Liver (tissue), 8 donors: ENCODE measurements at regions not wholly inside any gene's neighbourhood (a gene's known extent, or its start where the extent isn't known, plus 50 kb on each side); places are given as distances from the start of the nearest gene placed in this dataset.

ENCODE experiments used
- DNase-seq: peaks from one replicate; pipeline ENCODE4 v3.0.0-alpha.2; 2017; ENCODE audit warnings: low spot score
- H3K27ac ChIP-seq, 2 donors: one replicate each; pipeline ENCODE4 v1.7.0; 2013; ENCODE audit warnings: inconsistent platforms in 2 of 2, low read length in 2 of 2, control low read depth in 1 of 2, low read depth in 1 of 2, mild to moderate bottlenecking in 1 of 2
- H3K27me3 ChIP-seq, 4 donors: one replicate each; pipeline versions ENCODE4 v1.6.1 to v1.7.0; 2013; ENCODE audit warnings: low read length in 3 of 4, inconsistent platforms in 1 of 4, mild to moderate bottlenecking in 1 of 4, moderate library complexity in 1 of 4; ENCODE audit not compliant: control insufficient read depth in 4 of 4, insufficient read depth in 4 of 4
- H3K36me3 ChIP-seq, 4 donors: one replicate each; pipeline versions ENCODE4 v1.6.1 to v1.7.0; 2013; ENCODE audit warnings: low read length in 3 of 4, mild to moderate bottlenecking in 3 of 4, low read depth in 1 of 4, moderate library complexity in 1 of 4; ENCODE audit not compliant: control insufficient read depth in 4 of 4, insufficient read depth in 3 of 4
- H3K4me1 ChIP-seq, 4 donors: one replicate each; pipeline versions ENCODE4 v1.6.1 to v1.7.0; 2013; ENCODE audit warnings: low read length in 3 of 4, mild to moderate bottlenecking in 3 of 4, moderate library complexity in 1 of 4; ENCODE audit not compliant: control insufficient read depth in 4 of 4, insufficient read depth in 4 of 4
- H3K4me3 ChIP-seq, 3 donors: one replicate each; pipeline versions ENCODE4 v1.6.1 to v1.7.0; 2013; ENCODE audit warnings: low read length in 3 of 3, control low read depth in 1 of 3, low read depth in 1 of 3, mild to moderate bottlenecking in 1 of 3
- H3K9ac ChIP-seq, 2 donors: one replicate each; pipeline ENCODE4 v1.7.0; 2013; ENCODE audit warnings: low read length in 2 of 2, mild to moderate bottlenecking in 2 of 2, moderate library complexity in 2 of 2, control low read depth in 1 of 2, low read depth in 1 of 2
- H3K9me3 ChIP-seq, 4 donors: one replicate each; pipeline versions ENCODE4 v1.6.1 to v1.7.0; 2013; ENCODE audit warnings: low read length in 3 of 4; ENCODE audit not compliant: control insufficient read depth in 4 of 4
- EGR1 ChIP-seq, 2 donors: IDR thresholded peaks; 2 replicates each; pipeline ENCODE4 v1.6.1; 2016 to 2018; ENCODE audit warnings: antibody characterized with exemption in 2 of 2, low read depth in 2 of 2
- FOXA1 ChIP-seq: IDR thresholded peaks from 2 replicates; pipeline ENCODE4 v1.6.1; 2016; ENCODE audit warnings: antibody characterized with exemption
- FOXA2 ChIP-seq: IDR thresholded peaks from 2 replicates; pipeline ENCODE4 v1.6.1; 2016; ENCODE audit warnings: antibody characterized with exemption
- GABPA ChIP-seq, 2 donors: IDR thresholded peaks in 1 of 2; conservative IDR thresholded peaks in 1 of 2; 2 replicates each; pipeline ENCODE4 v1.6.1; 2016; ENCODE audit warnings: antibody characterized with exemption in 2 of 2, mild to moderate bottlenecking in 1 of 2, moderate library complexity in 1 of 2
- HNF4A ChIP-seq, 2 donors: conservative IDR thresholded peaks; 2 replicates each; pipeline ENCODE4 v1.6.1; 2016; ENCODE audit warnings: antibody characterized with exemption in 2 of 2, mild to moderate bottlenecking in 2 of 2
- HNF4G ChIP-seq: IDR thresholded peaks from 2 replicates; pipeline ENCODE4 v1.6.1; 2016; ENCODE audit warnings: antibody characterized with exemption
- JUND ChIP-seq, 2 donors: IDR thresholded peaks; 2 replicates each; pipeline ENCODE4 v1.6.1; 2016; ENCODE audit warnings: antibody characterized with exemption in 2 of 2
- NR2F2 ChIP-seq: IDR thresholded peaks from 2 replicates; pipeline ENCODE4 v1.6.1; 2016; ENCODE audit warnings: antibody characterized with exemption
- RAD21 ChIP-seq, 2 donors: IDR thresholded peaks; 2 replicates each; pipeline ENCODE4 v1.6.1; 2016; ENCODE audit warnings: antibody characterized with exemption in 2 of 2, mild to moderate bottlenecking in 2 of 2
- REST ChIP-seq: IDR thresholded peaks from 2 replicates; pipeline ENCODE4 v1.6.1; 2016; ENCODE audit warnings: antibody characterized with exemption, mild to moderate bottlenecking
- RXRA ChIP-seq, 2 donors: IDR thresholded peaks; 2 replicates each; pipeline ENCODE4 v1.6.1; 2017 to 2018; ENCODE audit warnings: antibody characterized with exemption in 2 of 2, mild to moderate bottlenecking in 1 of 2
- SP1 ChIP-seq: IDR thresholded peaks from 2 replicates; pipeline ENCODE4 v1.6.1; 2018; ENCODE audit warnings: antibody characterized with exemption, mild to moderate bottlenecking
- TAF1 ChIP-seq: conservative IDR thresholded peaks from 2 replicates; pipeline ENCODE4 v1.6.1; 2016; ENCODE audit warnings: antibody characterized with exemption, mild to moderate bottlenecking
- YY1 ChIP-seq: IDR thresholded peaks from 2 replicates; pipeline ENCODE4 v1.6.1; 2016; ENCODE audit warnings: antibody characterized with exemption, mild to moderate bottlenecking
- ZBTB33 ChIP-seq: IDR thresholded peaks from 2 replicates; pipeline ENCODE4 v1.6.1; 2016; ENCODE audit warnings: antibody characterized with exemption
- WGBS: extraction: QIAGEN DNeasy Blood & Tissue Kit; methylation state at CpG from one replicate; pipeline ENCODE4 v1.1.7; 2013; 5-methylcytosine and 5-hydroxymethylcytosine counted together
- TF ChIP-seq, protein P1 (sequence below): IDR thresholded peaks from 2 replicates; pipeline ENCODE4 v1.6.1; 2016; ENCODE audit warnings: antibody characterized with exemption
- TF ChIP-seq, protein P2 (sequence below): fragments of 150-350 bp; IDR thresholded peaks from 2 replicates; pipeline ENCODE4 v1.5.1; 2017; ENCODE audit warnings: improper control_type of control experiment, low read depth, low read length; ENCODE audit not compliant: missing input control
- TF ChIP-seq, protein P3 (sequence below): IDR thresholded peaks from 2 replicates; pipeline ENCODE4 v1.6.1; 2016; ENCODE audit warnings: antibody characterized with exemption
- donor health status: healthy.
- donor health status: healthy.
- donor health status: healthy.
- donor health status: healthy.
- donor health status: healthy.

- Histone ChIP-seq H3K36me3 (no peaks in the 10 kb centered on the region), H3K9ac (no peak overlapping the region), H3K27me3 (no peaks in the 10 kb centered on the region), H3K4me3 (no peak overlapping the region), H3K9me3 (no peaks in the 10 kb centered on the region), H3K4me1 (peaks cover 4 to 24% (median 18%) of the 10 kb centered on the region in 4 donors), H3K27ac (no peak overlapping the region)
- TF ChIP-seq JUND (IDR thresholded peaks at IDR 0.05) (no peak), RXRA (IDR thresholded peaks at IDR 0.05) (no peak), FOXA1 (no peak), NR2F2 (no peak), YY1 (no peak), RAD21 (IDR thresholded peaks at IDR 0.05) (no peak), TAF1 (no peak), HNF4A (conservative IDR thresholded peaks at IDR 0.05) (no peak), HNF4G (no peak), GABPA (IDR thresholded peaks at IDR 0.05 in 1 of 2, conservative IDR thresholded peaks at IDR 0.05 in 1 of 2) (no peak), EGR1 (IDR thresholded peaks at IDR 0.05; ENCODE audit: low read depth in 2 of 2) (no peak)
- TF ChIP-seq, protein P1, sequence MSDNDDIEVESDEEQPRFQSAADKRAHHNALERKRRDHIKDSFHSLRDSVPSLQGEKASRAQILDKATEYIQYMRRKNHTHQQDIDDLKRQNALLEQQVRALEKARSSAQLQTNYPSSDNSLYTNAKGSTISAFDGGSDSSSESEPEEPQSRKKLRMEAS: no peak
- TF ChIP-seq, protein P2, sequence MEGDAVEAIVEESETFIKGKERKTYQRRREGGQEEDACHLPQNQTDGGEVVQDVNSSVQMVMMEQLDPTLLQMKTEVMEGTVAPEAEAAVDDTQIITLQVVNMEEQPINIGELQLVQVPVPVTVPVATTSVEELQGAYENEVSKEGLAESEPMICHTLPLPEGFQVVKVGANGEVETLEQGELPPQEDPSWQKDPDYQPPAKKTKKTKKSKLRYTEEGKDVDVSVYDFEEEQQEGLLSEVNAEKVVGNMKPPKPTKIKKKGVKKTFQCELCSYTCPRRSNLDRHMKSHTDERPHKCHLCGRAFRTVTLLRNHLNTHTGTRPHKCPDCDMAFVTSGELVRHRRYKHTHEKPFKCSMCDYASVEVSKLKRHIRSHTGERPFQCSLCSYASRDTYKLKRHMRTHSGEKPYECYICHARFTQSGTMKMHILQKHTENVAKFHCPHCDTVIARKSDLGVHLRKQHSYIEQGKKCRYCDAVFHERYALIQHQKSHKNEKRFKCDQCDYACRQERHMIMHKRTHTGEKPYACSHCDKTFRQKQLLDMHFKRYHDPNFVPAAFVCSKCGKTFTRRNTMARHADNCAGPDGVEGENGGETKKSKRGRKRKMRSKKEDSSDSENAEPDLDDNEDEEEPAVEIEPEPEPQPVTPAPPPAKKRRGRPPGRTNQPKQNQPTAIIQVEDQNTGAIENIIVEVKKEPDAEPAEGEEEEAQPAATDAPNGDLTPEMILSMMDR: no peak
- TF ChIP-seq, protein P3, sequence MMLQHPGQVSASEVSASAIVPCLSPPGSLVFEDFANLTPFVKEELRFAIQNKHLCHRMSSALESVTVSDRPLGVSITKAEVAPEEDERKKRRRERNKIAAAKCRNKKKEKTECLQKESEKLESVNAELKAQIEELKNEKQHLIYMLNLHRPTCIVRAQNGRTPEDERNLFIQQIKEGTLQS: no peak
- no peak for DNase-seq
- 85% methylated on average over 8 of the region's 8 CpGs for WGBS
These were observed 75.0 kb upstream of the ATP2B2 start for GRCh38 chr3:10580426-10580825.

GRCh38 chr3:10581251-10581650, 75.9 kb upstream of the ATP2B2 start:
- no peak overlapping the region for H3K4me3 ChIP-seq
- H3K27me3 ChIP-seq: no peaks in the 10 kb centered on the region
- WGBS: 59% methylated on average over 5 of the region's 5 CpGs
- H3K27ac ChIP-seq: no peak overlapping the region
- TF ChIP-seq NR2F2 (no peak), SP1 (no peak), HNF4A (conservative IDR thresholded peaks at IDR 0.05) (no peak), TAF1 (no peak), FOXA1 (no peak), REST (no peak), JUND (IDR thresholded peaks at IDR 0.05) (no peak), EGR1 (IDR thresholded peaks at IDR 0.05; ENCODE audit: low read depth in 2 of 2) (no peak), HNF4G (no peak), FOXA2 (no peak), GABPA (IDR thresholded peaks at IDR 0.05 in 1 of 2, conservative IDR thresholded peaks at IDR 0.05 in 1 of 2) (no peak), ZBTB33 (no peak), RXRA (IDR thresholded peaks at IDR 0.05) (no peak), YY1 (no peak), RAD21 (IDR thresholded peaks at IDR 0.05) (no peak)
- TF ChIP-seq, protein P3: no peak
- TF ChIP-seq, protein P1: no peak
- TF ChIP-seq, protein P2: no peak
- peaks cover 4 to 24% (median 18%) of the 10 kb centered on the region in 4 donors for H3K4me1 ChIP-seq
- no peaks in the 10 kb centered on the region for H3K36me3 ChIP-seq
- no peak for DNase-seq
- H3K9ac ChIP-seq: no peak overlapping the region
- no peaks in the 10 kb centered on the region for H3K9me3 ChIP-seq
